ENCODE measurements at regions not wholly inside any gene's neighbourhood (a gene's known extent, or its start where the extent isn't known, plus 50 kb on each side); places are given as distances from the start of the nearest gene placed in this dataset.
A peak's percentile ranks its signal among the peaks of the same experiment; 100 is the strongest.

DNA sequence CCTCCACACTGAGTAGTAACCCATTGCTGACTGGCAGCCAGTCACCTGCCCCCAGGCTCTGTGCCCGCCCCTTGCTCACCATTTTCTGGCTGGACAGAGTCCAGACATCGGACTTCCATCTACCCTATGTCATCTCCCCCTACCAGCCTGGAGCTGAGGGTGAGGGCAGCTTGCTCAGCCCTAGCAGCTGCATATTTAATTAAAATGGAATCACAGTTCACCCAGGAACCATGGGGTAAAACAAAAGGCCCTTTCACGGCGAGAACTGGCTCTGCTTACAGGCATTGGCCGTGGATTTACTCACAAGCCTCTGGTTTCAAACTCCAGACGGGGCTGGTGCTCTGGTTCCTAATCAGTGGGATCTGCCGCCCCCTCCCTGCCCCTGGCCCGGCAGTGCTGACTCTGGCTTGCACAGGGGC, 94.9 kb upstream of the ATP2B2 start:
- Histone ChIP-seq H3K79me2 (replicated peaks; ENCODE audit: insufficient read depth) (no peaks in the 10 kb centered on the region), H3K27me3 (ENCODE audit: insufficient read depth) (no peaks in the 10 kb centered on the region), H3K4me1 (ENCODE audit: insufficient read depth) (no peaks in the 10 kb centered on the region), H2AFZ (no peak overlapping the region), H3K9me2 (ENCODE audit: insufficient read depth) (no peaks in the 10 kb centered on the region), H3F3A (replicated peaks; ENCODE audit: low read depth) (no peaks in the 10 kb centered on the region), H3K4me3 (no peak overlapping the region), H3K4me2 (no peak overlapping the region), H4K20me1 (replicated peaks; ENCODE audit: insufficient read depth) (no peaks in the 10 kb centered on the region), H3K27ac (ENCODE audit: low read depth) (no peak overlapping the region), H3K36me3 (ENCODE audit: insufficient read depth) (no peaks in the 10 kb centered on the region)
- DNase-seq (ENCODE audit: low spot score) (no peak), ATAC-seq (peak; percentile 68)
- Mint-ChIP-seq H3K4me3 (no peak overlapping the region), H3K27me3 (ENCODE audit: insufficient read depth, low read depth, poor library complexity) (peaks cover 7% of the 10 kb centered on the region), H3K36me3 (ENCODE audit: low read depth) (no peaks in the 10 kb centered on the region), H3K4me1 (peaks cover 21% of the 10 kb centered on the region), H3K9me3 (no peaks in the 10 kb centered on the region), H3K27ac (no peak overlapping the region)
- TF ChIP-seq CREB1 (CRISPR knock-in tag; IDR thresholded peaks at IDR 0.05; ENCODE audit: low read depth) = no peak
- no peak for TF ChIP-seq ZNF114 (CRISPR knock-in tag; IDR thresholded peaks at IDR 0.05)
- TF ChIP-seq ZNF331 (CRISPR knock-in tag; IDR thresholded peaks at IDR 0.05; ENCODE audit: low read depth) = no peak
- TF ChIP-seq, protein P1, sequence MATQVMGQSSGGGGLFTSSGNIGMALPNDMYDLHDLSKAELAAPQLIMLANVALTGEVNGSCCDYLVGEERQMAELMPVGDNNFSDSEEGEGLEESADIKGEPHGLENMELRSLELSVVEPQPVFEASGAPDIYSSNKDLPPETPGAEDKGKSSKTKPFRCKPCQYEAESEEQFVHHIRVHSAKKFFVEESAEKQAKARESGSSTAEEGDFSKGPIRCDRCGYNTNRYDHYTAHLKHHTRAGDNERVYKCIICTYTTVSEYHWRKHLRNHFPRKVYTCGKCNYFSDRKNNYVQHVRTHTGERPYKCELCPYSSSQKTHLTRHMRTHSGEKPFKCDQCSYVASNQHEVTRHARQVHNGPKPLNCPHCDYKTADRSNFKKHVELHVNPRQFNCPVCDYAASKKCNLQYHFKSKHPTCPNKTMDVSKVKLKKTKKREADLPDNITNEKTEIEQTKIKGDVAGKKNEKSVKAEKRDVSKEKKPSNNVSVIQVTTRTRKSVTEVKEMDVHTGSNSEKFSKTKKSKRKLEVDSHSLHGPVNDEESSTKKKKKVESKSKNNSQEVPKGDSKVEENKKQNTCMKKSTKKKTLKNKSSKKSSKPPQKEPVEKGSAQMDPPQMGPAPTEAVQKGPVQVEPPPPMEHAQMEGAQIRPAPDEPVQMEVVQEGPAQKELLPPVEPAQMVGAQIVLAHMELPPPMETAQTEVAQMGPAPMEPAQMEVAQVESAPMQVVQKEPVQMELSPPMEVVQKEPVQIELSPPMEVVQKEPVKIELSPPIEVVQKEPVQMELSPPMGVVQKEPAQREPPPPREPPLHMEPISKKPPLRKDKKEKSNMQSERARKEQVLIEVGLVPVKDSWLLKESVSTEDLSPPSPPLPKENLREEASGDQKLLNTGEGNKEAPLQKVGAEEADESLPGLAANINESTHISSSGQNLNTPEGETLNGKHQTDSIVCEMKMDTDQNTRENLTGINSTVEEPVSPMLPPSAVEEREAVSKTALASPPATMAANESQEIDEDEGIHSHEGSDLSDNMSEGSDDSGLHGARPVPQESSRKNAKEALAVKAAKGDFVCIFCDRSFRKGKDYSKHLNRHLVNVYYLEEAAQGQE (IDR thresholded peaks at IDR 0.05; ENCODE audit: unreplicated experiment) = no peak
- TF ChIP-seq, protein P2, sequence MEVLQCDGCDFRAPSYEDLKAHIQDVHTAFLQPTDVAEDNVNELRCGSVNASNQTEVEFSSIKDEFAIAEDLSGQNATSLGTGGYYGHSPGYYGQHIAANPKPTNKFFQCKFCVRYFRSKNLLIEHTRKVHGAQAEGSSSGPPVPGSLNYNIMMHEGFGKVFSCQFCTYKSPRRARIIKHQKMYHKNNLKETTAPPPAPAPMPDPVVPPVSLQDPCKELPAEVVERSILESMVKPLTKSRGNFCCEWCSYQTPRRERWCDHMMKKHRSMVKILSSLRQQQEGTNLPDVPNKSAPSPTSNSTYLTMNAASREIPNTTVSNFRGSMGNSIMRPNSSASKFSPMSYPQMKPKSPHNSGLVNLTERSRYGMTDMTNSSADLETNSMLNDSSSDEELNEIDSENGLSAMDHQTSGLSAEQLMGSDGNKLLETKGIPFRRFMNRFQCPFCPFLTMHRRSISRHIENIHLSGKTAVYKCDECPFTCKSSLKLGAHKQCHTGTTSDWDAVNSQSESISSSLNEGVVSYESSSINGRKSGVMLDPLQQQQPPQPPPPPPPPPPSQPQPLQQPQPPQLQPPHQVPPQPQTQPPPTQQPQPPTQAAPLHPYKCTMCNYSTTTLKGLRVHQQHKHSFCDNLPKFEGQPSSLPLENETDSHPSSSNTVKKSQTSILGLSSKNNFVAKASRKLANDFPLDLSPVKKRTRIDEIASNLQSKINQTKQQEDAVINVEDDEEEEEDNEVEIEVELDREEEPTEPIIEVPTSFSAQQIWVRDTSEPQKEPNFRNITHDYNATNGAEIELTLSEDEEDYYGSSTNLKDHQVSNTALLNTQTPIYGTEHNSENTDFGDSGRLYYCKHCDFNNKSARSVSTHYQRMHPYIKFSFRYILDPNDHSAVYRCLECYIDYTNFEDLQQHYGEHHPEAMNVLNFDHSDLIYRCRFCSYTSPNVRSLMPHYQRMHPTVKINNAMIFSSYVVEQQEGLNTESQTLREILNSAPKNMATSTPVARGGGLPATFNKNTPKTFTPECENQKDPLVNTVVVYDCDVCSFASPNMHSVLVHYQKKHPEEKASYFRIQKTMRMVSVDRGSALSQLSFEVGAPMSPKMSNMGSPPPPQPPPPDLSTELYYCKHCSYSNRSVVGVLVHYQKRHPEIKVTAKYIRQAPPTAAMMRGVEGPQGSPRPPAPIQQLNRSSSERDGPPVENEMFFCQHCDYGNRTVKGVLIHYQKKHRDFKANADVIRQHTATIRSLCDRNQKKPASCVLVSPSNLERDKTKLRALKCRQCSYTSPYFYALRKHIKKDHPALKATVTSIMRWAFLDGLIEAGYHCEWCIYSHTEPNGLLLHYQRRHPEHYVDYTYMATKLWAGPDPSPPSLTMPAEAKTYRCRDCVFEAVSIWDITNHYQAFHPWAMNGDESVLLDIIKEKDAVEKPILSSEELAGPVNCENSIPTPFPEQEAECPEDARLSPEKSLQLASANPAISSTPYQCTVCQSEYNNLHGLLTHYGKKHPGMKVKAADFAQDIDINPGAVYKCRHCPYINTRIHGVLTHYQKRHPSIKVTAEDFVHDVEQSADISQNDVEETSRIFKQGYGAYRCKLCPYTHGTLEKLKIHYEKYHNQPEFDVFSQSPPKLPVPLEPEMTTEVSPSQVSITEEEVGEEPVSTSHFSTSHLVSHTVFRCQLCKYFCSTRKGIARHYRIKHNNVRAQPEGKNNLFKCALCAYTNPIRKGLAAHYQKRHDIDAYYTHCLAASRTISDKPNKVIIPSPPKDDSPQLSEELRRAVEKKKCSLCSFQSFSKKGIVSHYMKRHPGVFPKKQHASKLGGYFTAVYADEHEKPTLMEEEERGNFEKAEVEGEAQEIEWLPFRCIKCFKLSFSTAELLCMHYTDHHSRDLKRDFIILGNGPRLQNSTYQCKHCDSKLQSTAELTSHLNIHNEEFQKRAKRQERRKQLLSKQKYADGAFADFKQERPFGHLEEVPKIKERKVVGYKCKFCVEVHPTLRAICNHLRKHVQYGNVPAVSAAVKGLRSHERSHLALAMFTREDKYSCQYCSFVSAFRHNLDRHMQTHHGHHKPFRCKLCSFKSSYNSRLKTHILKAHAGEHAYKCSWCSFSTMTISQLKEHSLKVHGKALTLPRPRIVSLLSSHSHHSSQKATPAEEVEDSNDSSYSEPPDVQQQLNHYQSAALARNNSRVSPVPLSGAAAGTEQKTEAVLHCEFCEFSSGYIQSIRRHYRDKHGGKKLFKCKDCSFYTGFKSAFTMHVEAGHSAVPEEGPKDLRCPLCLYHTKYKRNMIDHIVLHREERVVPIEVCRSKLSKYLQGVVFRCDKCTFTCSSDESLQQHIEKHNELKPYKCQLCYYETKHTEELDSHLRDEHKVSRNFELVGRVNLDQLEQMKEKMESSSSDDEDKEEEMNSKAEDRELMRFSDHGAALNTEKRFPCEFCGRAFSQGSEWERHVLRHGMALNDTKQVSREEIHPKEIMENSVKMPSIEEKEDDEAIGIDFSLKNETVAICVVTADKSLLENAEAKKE (CRISPR knock-in tag; IDR thresholded peaks at IDR 0.05) = no peak
- no peak for TF ChIP-seq NANOG (IDR thresholded peaks at IDR 0.05; ENCODE audit: borderline replicate concordance)
- no peak for TF ChIP-seq STAT1 (IDR thresholded peaks at IDR 0.05; ENCODE audit: unreplicated experiment)
- TF ChIP-seq, protein P3, sequence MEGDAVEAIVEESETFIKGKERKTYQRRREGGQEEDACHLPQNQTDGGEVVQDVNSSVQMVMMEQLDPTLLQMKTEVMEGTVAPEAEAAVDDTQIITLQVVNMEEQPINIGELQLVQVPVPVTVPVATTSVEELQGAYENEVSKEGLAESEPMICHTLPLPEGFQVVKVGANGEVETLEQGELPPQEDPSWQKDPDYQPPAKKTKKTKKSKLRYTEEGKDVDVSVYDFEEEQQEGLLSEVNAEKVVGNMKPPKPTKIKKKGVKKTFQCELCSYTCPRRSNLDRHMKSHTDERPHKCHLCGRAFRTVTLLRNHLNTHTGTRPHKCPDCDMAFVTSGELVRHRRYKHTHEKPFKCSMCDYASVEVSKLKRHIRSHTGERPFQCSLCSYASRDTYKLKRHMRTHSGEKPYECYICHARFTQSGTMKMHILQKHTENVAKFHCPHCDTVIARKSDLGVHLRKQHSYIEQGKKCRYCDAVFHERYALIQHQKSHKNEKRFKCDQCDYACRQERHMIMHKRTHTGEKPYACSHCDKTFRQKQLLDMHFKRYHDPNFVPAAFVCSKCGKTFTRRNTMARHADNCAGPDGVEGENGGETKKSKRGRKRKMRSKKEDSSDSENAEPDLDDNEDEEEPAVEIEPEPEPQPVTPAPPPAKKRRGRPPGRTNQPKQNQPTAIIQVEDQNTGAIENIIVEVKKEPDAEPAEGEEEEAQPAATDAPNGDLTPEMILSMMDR (conservative IDR thresholded peaks at IDR 0.05; ENCODE audit: low read depth in 2 of 2) = no peak
- no peak for TF ChIP-seq JUNB (IDR thresholded peaks at IDR 0.05; ENCODE audit: unreplicated experiment)
